ENCODE measurements at regions not wholly inside any gene's neighbourhood (a gene's known extent, or its start where the extent isn't known, plus 50 kb on each side); places are given as distances from the start of the nearest gene placed in this dataset.

- Histone ChIP-seq H2AFZ (ENCODE audit: low read length) (no peak overlapping the region), H4K91ac (ENCODE audit: insufficient read length, low read depth, low read length) (no peak overlapping the region), H3K79me2 (ENCODE audit: insufficient read depth, low read length) (no peaks in the 10 kb centered on the region), H2BK12ac (ENCODE audit: insufficient read length, low read depth, low read length) (no peak overlapping the region), H3K4me2 (ENCODE audit: insufficient read depth, insufficient read length, low read length) (no peak overlapping the region), H4K8ac (replicated peaks; ENCODE audit: insufficient read length, low read depth, low read length) (no peak overlapping the region), H2AK5ac (ENCODE audit: insufficient read length, low read length) (no peak overlapping the region), H3K18ac (ENCODE audit: insufficient read length, low read depth, low read length) (no peak overlapping the region), H2BK20ac (ENCODE audit: low read depth, low read length, poor library complexity, severe bottlenecking) (no peak overlapping the region), H2BK120ac (ENCODE audit: low read depth, low read length, poor library complexity, severe bottlenecking) (no peak overlapping the region), H4K5ac (ENCODE audit: insufficient read length, low read depth, low read length) (no peak overlapping the region), H3K27ac (ENCODE audit: insufficient read length, low read depth, low read length) (no peak overlapping the region), H3K9ac (ENCODE audit: extremely low read depth, insufficient read length, low read length) (no peak overlapping the region), H3K56ac (ENCODE audit: insufficient read length, low read depth, low read length) (no peak overlapping the region), H2BK5ac (ENCODE audit: insufficient read length, low read length) (no peak overlapping the region), H3K4me1 (ENCODE audit: insufficient read depth, low read length) (no peaks in the 10 kb centered on the region; the same call in 1 of the 2 replicates), H3K9me3 (ENCODE audit: control insufficient read depth, low read depth, low read length) (no peaks in the 10 kb centered on the region), H3T11ph (ENCODE audit: low read length) (no peak overlapping the region), H3K23ac (ENCODE audit: insufficient read length, low read depth, low read length) (no peak overlapping the region), H3K79me1 (ENCODE audit: insufficient read depth, low read depth, low read length, poor library complexity, severe bottlenecking) (no peaks in the 10 kb centered on the region), H3K27me3 (ENCODE audit: insufficient read depth, low read length) (no peaks in the 10 kb centered on the region), H3K4ac (ENCODE audit: low read depth, low read length) (no peak overlapping the region), H2BK15ac (ENCODE audit: low read depth, low read length) (no peak overlapping the region), H3K23me2 (ENCODE audit: insufficient read length, low read depth, low read length, poor library complexity, severe bottlenecking) (no peaks in the 10 kb centered on the region), H4K20me1 (ENCODE audit: control insufficient read depth, insufficient read depth, insufficient read length) (no peaks in the 10 kb centered on the region), H3K14ac (ENCODE audit: insufficient read depth, low read length) (no peak overlapping the region)
- no peak for DNase-seq
- Mint-ChIP-seq H3K9me3 (no peaks in the 10 kb centered on the region), H3K27me3 (ENCODE audit: low read depth) (no peaks in the 10 kb centered on the region), H3K27ac (0 out of 7 replicates have a peak overlapping the region, but pooled peaks of 1 of the 3 experiments have one; percentile 37), H3K4me1 (peaks cover 25 to 30% of the 10 kb centered on the region in 2 experiments), H3K4me3 (no peak overlapping the region), H3K36me3 (ENCODE audit: insufficient read depth in 1 of 3, low read depth in 3 of 3) (no peaks in the 10 kb centered on the region)
- no peak for TF ChIP-seq CTCF (conservative IDR thresholded peaks at IDR 0.05)
- no CpG with 5 or more reads among the region's 5 CpGs for WGBS (ENCODE audit: extremely low coverage, insufficient read length, low lambda C conversion rate)
Observed at GRCh38 chr18:56003720-56004088, 415.7 kb upstream of the TCF4 start.
